CD14-positive monocyte (primary cell): ENCODE measurements at regions not wholly inside any gene's neighbourhood (a gene's known extent, or its start where the extent isn't known, plus 50 kb on each side); places are given as distances from the start of the nearest gene placed in this dataset.

ENCODE experiments used
- DNase-seq, 3 donors: peaks; one replicate each; pipeline ENCODE4 v3.0.0-alpha.2; 2011 to 2022
- H2AFZ ChIP-seq: 2 replicates; pipeline ENCODE4 v1.6.0; 2012; ENCODE audit warnings: mild to moderate bottlenecking, low read depth, low read length, inconsistent platforms; ENCODE audit not compliant: insufficient read depth, poor library complexity, severe bottlenecking
- H3K27ac ChIP-seq, 2 donors: 1 replicate in 1 of 2; 2 replicates in 1 of 2; pipeline ENCODE4 v1.5.1; 2012 to 2013; ENCODE audit warnings: low read length in 2 of 2, control low read depth in 1 of 2, inconsistent platforms in 1 of 2, low read depth in 1 of 2, mild to moderate bottlenecking in 1 of 2
- H3K27me3 ChIP-seq, 2 donors: one replicate each; pipeline versions ENCODE4 v1.6.0 to v1.6.1; 2011 to 2013; ENCODE audit warnings: low read length in 2 of 2; ENCODE audit not compliant: control insufficient read depth in 2 of 2, insufficient read depth in 2 of 2
- H3K36me3 ChIP-seq, 2 donors: replicated peaks in 1 of 2; 1 replicate in 1 of 2; 2 replicates in 1 of 2; pipeline versions ENCODE4 v1.5.1 to v1.6.1; 2012 to 2013; ENCODE audit warnings: low read length in 2 of 2, control low read depth in 1 of 2, inconsistent platforms in 1 of 2, mild to moderate bottlenecking in 1 of 2; ENCODE audit not compliant: insufficient read depth in 2 of 2, control insufficient read depth in 1 of 2
- H3K4me1 ChIP-seq, 2 donors: 1 replicate in 1 of 2; 2 replicates in 1 of 2; pipeline versions ENCODE4 v1.5.1 to v1.6.1; 2012 to 2013; ENCODE audit warnings: low read length in 2 of 2, control low read depth in 1 of 2, inconsistent platforms in 1 of 2, mild to moderate bottlenecking in 1 of 2, moderate library complexity in 1 of 2; ENCODE audit not compliant: insufficient read depth in 2 of 2, control insufficient read depth in 1 of 2
- H3K4me2 ChIP-seq: replicated peaks from 2 replicates; pipeline ENCODE3; 2012; ENCODE audit warnings: low read length, moderate library complexity, mild to moderate bottlenecking; ENCODE audit not compliant: poor library complexity, severe bottlenecking; ENCODE audit errors: extremely low read depth
- H3K4me3 ChIP-seq, 3 experiments: fragments of 200-600 bp in 1 of 3; sonication (generic) in 1 of 3; replicated peaks in 1 of 3; 1 replicate in 2 of 3; 2 replicates in 1 of 3; pipeline ENCODE4 v1.5.1; 2011 to 2013; ENCODE audit warnings: low read length in 3 of 3, mild to moderate bottlenecking in 3 of 3, control low read depth in 2 of 3, low read depth in 2 of 3, inconsistent platforms in 1 of 3, moderate library complexity in 1 of 3
- H3K79me2 ChIP-seq: 2 replicates; pipeline ENCODE4 v1.6.0; 2012; ENCODE audit warnings: mild to moderate bottlenecking, control low read depth, inconsistent platforms, low read length, moderate library complexity; ENCODE audit not compliant: insufficient read depth
- H3K9ac ChIP-seq: 2 replicates; pipeline ENCODE4 v1.6.0; 2017; ENCODE audit warnings: low read length, mild to moderate bottlenecking; ENCODE audit not compliant: insufficient read depth, poor library complexity, severe bottlenecking
- H3K9me3 ChIP-seq, 2 donors: replicated peaks in 1 of 2; 1 replicate in 1 of 2; 2 replicates in 1 of 2; pipeline versions ENCODE4 v1.5.1 to v1.6.1; 2012 to 2013; ENCODE audit warnings: low read length in 2 of 2, control low read depth in 1 of 2; ENCODE audit not compliant: control insufficient read depth in 1 of 2, insufficient read depth in 1 of 2
- H4K20me1 ChIP-seq: 2 replicates; pipeline ENCODE4 v1.6.0; 2012; ENCODE audit warnings: mild to moderate bottlenecking, low read length, control low read depth, moderate library complexity; ENCODE audit not compliant: insufficient read depth
- H3K27ac Mint-ChIP-seq, 7 donors: one replicate each; pipeline ENCODE4 v1.8.0; 2020; ENCODE audit warnings: mild to moderate bottlenecking in 7 of 7, mixed read lengths in 7 of 7, moderate library complexity in 6 of 7, inconsistent platforms in 2 of 7
- H3K27me3 Mint-ChIP-seq, 3 donors: one replicate each; pipeline ENCODE4 v1.8.0; 2021 to 2022; ENCODE audit warnings: low read depth in 3 of 3, mild to moderate bottlenecking in 3 of 3, mixed read lengths in 3 of 3, moderate library complexity in 3 of 3, inconsistent platforms in 1 of 3
- H3K36me3 Mint-ChIP-seq, 2 donors: one replicate each; pipeline ENCODE4 v1.8.0; 2020; ENCODE audit warnings: mixed read lengths in 2 of 2, inconsistent platforms in 1 of 2, mild to moderate bottlenecking in 1 of 2
- H3K4me1 Mint-ChIP-seq: one replicate; pipeline ENCODE4 v1.8.0; 2020; ENCODE audit warnings: mild to moderate bottlenecking, mixed read lengths
- H3K4me3 Mint-ChIP-seq, 2 donors: one replicate each; pipeline ENCODE4 v1.8.0; 2020; ENCODE audit warnings: mild to moderate bottlenecking in 2 of 2, mixed read lengths in 2 of 2, moderate library complexity in 1 of 2
- H3K9me3 Mint-ChIP-seq, 7 donors: one replicate each; pipeline ENCODE4 v1.8.0; 2020 to 2022; ENCODE audit warnings: mixed read lengths in 7 of 7, mild to moderate bottlenecking in 6 of 7, moderate library complexity in 6 of 7, inconsistent platforms in 2 of 7
- WGBS: methylation state at CpG from one replicate; pipeline ENCODE4 v1.1.5; 2013; ENCODE audit warnings: missing lambda C conversion rate; ENCODE audit not compliant: insufficient coverage; 5-methylcytosine and 5-hydroxymethylcytosine counted together
- intact Hi-C, 2 donors: fragments of 100-400 bp; cut with micrococcal nuclease; formaldehyde crosslinking; loops; one replicate each; pipeline versions ENCODE4 v1.15.0 to v1.15.1; 2023
- TF ChIP-seq, protein P1 (sequence below): fragments of 200-600 bp; IDR thresholded peaks from one replicate; pipeline ENCODE4 v1.8.0; 2022; ENCODE audit warnings: antibody characterized with exemption, mild to moderate bottlenecking

DNA sequence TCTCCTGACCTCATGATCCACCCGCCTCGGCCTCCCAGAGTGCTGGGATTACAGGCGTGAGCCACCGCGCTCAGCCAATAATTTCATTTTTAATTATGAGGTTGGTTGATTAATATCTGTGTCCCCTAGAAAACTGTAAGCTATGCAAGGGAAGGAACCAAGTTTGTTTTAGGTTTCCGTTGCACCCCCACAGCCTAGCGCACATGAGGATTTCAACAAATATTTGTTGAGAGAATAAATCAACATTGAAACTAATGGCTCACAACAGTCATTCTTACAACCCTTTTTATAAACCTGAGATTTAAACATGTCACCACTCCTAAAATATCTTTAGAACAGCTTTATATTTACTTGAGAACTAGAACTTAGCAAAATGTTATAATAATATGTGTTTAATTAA, 114.0 kb upstream of the CARMIL1 start:
- H3K27me3 Mint-ChIP-seq: no peaks in the 10 kb centered on the region

DNA sequence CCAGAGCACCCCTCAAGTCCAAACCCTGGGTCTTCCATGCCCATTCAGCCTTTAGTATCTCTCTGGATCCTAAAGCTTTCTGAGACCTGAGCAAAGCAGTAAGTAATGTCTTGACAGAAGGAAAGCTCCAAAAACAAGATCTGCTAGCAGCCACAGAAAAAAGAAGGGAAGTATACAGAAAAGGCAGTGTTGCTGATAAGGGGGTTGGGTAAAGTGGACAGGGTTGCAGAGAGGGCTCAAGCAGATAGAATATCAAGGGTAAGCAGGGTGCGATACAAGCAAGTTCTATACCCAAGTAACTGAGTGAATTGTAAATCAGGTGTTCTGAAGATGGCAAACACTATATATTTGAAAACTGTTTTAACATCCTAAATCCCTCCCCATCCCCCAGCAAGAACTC, 113.4 kb upstream of the CARMIL1 start:
- H3K79me2 ChIP-seq: peaks cover 3% of the 10 kb centered on the region
- peak overlapping the region; percentile 31 for H2AFZ ChIP-seq
- H3K36me3 ChIP-seq: no peaks in the 10 kb centered on the region
- peaks cover 0 to 4% of the 10 kb centered on the region in 2 donors for H3K9me3 ChIP-seq
- intact Hi-C loops: no loop called here
- no peak overlapping the region for H3K4me2 ChIP-seq
- H3K36me3 Mint-ChIP-seq: peaks cover 2 to 10% of the 10 kb centered on the region in 2 donors
- H3K9ac ChIP-seq: no peak overlapping the region
- H3K27ac ChIP-seq: peak overlapping the region in 1 of 2 donors; percentile 52
- H3K27me3 ChIP-seq: no peaks in the 10 kb centered on the region
- peaks cover 4 to 11% (median 8%) of the 10 kb centered on the region in 7 donors for H3K9me3 Mint-ChIP-seq
- TF ChIP-seq, protein P1, sequence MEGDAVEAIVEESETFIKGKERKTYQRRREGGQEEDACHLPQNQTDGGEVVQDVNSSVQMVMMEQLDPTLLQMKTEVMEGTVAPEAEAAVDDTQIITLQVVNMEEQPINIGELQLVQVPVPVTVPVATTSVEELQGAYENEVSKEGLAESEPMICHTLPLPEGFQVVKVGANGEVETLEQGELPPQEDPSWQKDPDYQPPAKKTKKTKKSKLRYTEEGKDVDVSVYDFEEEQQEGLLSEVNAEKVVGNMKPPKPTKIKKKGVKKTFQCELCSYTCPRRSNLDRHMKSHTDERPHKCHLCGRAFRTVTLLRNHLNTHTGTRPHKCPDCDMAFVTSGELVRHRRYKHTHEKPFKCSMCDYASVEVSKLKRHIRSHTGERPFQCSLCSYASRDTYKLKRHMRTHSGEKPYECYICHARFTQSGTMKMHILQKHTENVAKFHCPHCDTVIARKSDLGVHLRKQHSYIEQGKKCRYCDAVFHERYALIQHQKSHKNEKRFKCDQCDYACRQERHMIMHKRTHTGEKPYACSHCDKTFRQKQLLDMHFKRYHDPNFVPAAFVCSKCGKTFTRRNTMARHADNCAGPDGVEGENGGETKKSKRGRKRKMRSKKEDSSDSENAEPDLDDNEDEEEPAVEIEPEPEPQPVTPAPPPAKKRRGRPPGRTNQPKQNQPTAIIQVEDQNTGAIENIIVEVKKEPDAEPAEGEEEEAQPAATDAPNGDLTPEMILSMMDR: no peak
- H3K4me3 ChIP-seq: no peak overlapping the region
- H3K27ac Mint-ChIP-seq: peak overlapping the region in 5 of 7 donors; percentile 5 to 63 (median 23)
- no peaks in the 10 kb centered on the region for H3K27me3 Mint-ChIP-seq
- WGBS: no CpG with 5 or more reads among the region's 1 CpG
- H4K20me1 ChIP-seq: no peaks in the 10 kb centered on the region
- H3K4me1 ChIP-seq: peaks cover 53 to 57% of the 10 kb centered on the region in 2 donors
- H3K4me1 Mint-ChIP-seq: peaks cover 64% of the 10 kb centered on the region
- H3K4me3 Mint-ChIP-seq: peak overlapping the region; percentile 20 to 30
- no peak for DNase-seq

More for the DNA sequence above, 114.0 kb upstream of the CARMIL1 start:
- no peaks in the 10 kb centered on the region for H3K27me3 ChIP-seq
- Mint-ChIP-seq H3K4me3 (peak overlapping the region; percentile 39 to 73), H3K36me3 (peaks cover 4 to 12% of the 10 kb centered on the region in 2 donors), H3K9me3 (peaks cover 7 to 13% (median 11%) of the 10 kb centered on the region in 7 donors), H3K4me1 (peaks cover 58% of the 10 kb centered on the region), H3K27ac (peak overlapping the region in 3 of 7 donors; percentile 54 to 63 (median 63))
- H3K9me3 ChIP-seq: peaks cover 0 to 4% of the 10 kb centered on the region in 2 donors
- no peak for DNase-seq
- WGBS: no CpG with 5 or more reads among the region's 7 CpGs
- no peaks in the 10 kb centered on the region for H4K20me1 ChIP-seq
- no peaks in the 10 kb centered on the region for H3K36me3 ChIP-seq
- peaks cover 47 to 51% of the 10 kb centered on the region in 2 donors for H3K4me1 ChIP-seq
- intact Hi-C loops: no loop called here
- H3K79me2 ChIP-seq: peaks cover 3% of the 10 kb centered on the region
- H3K27ac ChIP-seq: no peak overlapping the region
- TF ChIP-seq, protein P1: no peak
- no peak overlapping the region for H3K9ac ChIP-seq
- H3K4me2 ChIP-seq: no peak overlapping the region
- no peak overlapping the region for H2AFZ ChIP-seq
- H3K4me3 ChIP-seq: peak overlapping the region in 1 of 3 experiments; percentile 12
